ENCODE measurements at regions not wholly inside any gene's neighbourhood (a gene's known extent, or its start where the extent isn't known, plus 50 kb on each side); places are given as distances from the start of the nearest gene placed in this dataset.

DNA sequence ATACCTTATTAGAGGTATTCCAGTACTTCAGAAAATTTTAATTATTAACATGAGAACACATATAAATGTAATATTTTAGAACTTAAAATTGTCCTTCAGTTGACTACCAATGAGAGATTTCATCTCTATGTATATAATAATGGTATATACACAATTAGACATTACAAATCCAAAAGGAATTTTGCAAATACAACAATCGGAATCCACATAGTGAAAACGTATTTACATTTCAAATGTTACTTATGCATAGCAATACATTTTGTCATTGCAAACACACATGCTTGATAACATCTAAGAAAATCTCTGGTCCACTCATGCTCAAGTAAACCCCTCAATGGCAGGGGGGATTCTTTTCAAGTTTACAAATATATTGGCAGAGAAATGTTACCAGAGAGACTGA lies 2345.2 kb downstream of the PCDH9 start:
- H3K27ac ChIP-seq (ENCODE audit: insufficient read depth, low read length, poor library complexity, severe bottlenecking), result no peak overlapping the region
- no peak overlapping the region for H3K4me3 ChIP-seq (ENCODE audit: insufficient read depth, low read depth, low read length, poor library complexity, severe bottlenecking)
- no peaks in the 10 kb centered on the region for H3K36me3 ChIP-seq (ENCODE audit: control insufficient read depth, insufficient read depth, low read length)
- H3K4me1 ChIP-seq (ENCODE audit: control insufficient read depth, insufficient read depth, low read length, poor library complexity, severe bottlenecking), result no peaks in the 10 kb centered on the region
- no peaks in the 10 kb centered on the region for H3K27me3 ChIP-seq (replicated peaks; ENCODE audit: control insufficient read depth, insufficient read depth, low read length, poor library complexity, severe bottlenecking)
- DNase-seq, result no peak
- no peaks in the 10 kb centered on the region for H3K9me3 ChIP-seq (ENCODE audit: control insufficient read depth, low read length)

DNA sequence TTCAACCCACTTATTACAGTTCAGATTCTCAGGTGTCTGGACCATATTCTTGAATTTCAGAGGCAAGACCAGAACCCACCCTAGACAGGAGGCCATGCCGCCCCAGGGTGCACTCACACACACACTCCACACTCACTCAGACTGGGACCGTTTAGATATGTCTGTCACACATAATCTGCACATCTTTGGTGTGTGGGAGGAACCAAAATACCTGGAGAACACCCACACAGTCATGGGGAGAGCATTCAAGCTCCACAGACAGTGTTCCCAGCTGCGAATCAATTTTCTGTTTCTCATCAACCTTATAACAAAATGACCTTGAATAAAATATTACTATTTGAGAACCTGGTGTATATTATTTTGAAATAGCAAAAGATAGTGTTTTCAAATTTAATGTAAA lies 2353.0 kb downstream of the PCDH9 start:
- H3K27me3 ChIP-seq (replicated peaks; ENCODE audit: control insufficient read depth, insufficient read depth, low read length, poor library complexity, severe bottlenecking), result no peaks in the 10 kb centered on the region

DNA sequence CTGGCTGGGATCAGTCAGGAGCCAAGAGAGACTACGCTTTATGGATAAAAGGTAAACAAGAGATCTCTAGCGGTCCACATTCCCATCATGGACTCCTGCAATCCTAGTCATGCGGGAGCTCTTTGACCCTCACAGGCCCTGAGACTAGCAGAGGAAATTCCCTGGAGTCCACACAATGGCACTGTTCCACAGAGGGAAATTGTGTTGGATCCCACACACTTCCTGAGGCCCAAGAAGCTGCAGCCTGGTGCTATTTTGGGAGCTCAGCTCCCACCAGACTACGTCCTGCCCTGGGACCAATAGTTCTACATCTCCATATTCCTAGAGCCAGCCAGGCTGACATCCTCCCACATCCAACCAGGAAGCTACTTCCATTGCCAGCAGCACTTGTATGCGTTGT lies 2358.4 kb downstream of the PCDH9 start:
- no peaks in the 10 kb centered on the region for H3K4me1 ChIP-seq (ENCODE audit: control insufficient read depth, insufficient read depth, low read length, poor library complexity, severe bottlenecking)
- DNase-seq, result no peak
- no peaks in the 10 kb centered on the region for H3K27me3 ChIP-seq (replicated peaks; ENCODE audit: control insufficient read depth, insufficient read depth, low read length, poor library complexity, severe bottlenecking)
- H3K36me3 ChIP-seq (ENCODE audit: control insufficient read depth, insufficient read depth, low read length), result no peaks in the 10 kb centered on the region
- no peaks in the 10 kb centered on the region for H3K9me3 ChIP-seq (ENCODE audit: control insufficient read depth, low read length)
- no peak overlapping the region for H3K27ac ChIP-seq (ENCODE audit: insufficient read depth, low read length, poor library complexity, severe bottlenecking)
- no peak overlapping the region for H3K4me3 ChIP-seq (ENCODE audit: insufficient read depth, low read depth, low read length, poor library complexity, severe bottlenecking)

More for the DNA sequence above, 2353.0 kb downstream of the PCDH9 start:
- no peak for DNase-seq
- Histone ChIP-seq H3K9me3 (ENCODE audit: control insufficient read depth, low read length) (no peaks in the 10 kb centered on the region), H3K27ac (ENCODE audit: insufficient read depth, low read length, poor library complexity, severe bottlenecking) (no peak overlapping the region), H3K4me1 (ENCODE audit: control insufficient read depth, insufficient read depth, low read length, poor library complexity, severe bottlenecking) (no peaks in the 10 kb centered on the region), H3K4me3 (ENCODE audit: insufficient read depth, low read depth, low read length, poor library complexity, severe bottlenecking) (no peak overlapping the region), H3K36me3 (ENCODE audit: control insufficient read depth, insufficient read depth, low read length) (no peaks in the 10 kb centered on the region)

DNA sequence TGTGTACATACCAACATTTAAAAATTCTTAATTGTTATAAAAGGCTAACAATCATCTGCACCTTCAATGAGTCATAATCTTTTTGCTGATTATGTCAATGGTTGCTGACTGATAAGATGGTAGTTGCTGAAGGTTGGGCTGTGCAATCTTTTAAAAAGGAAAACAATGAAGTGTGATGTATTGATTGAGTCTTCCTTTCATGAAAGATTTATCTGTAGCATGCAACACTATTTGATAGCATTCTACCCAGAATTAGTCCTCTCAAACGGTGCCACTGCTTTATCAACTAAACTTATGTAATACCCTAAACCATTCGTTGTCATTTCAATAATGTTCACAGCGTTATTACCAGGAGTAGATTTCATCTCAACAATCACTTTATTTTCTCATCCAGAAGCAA lies 2360.6 kb downstream of the PCDH9 start:
- no peak for DNase-seq
- Histone ChIP-seq H3K27ac (ENCODE audit: insufficient read depth, low read length, poor library complexity, severe bottlenecking) (no peak overlapping the region), H3K27me3 (replicated peaks; ENCODE audit: control insufficient read depth, insufficient read depth, low read length, poor library complexity, severe bottlenecking) (no peaks in the 10 kb centered on the region), H3K4me3 (ENCODE audit: insufficient read depth, low read depth, low read length, poor library complexity, severe bottlenecking) (no peak overlapping the region), H3K4me1 (ENCODE audit: control insufficient read depth, insufficient read depth, low read length, poor library complexity, severe bottlenecking) (no peaks in the 10 kb centered on the region), H3K9me3 (ENCODE audit: control insufficient read depth, low read length) (no peaks in the 10 kb centered on the region), H3K36me3 (ENCODE audit: control insufficient read depth, insufficient read depth, low read length) (no peaks in the 10 kb centered on the region)

DNA sequence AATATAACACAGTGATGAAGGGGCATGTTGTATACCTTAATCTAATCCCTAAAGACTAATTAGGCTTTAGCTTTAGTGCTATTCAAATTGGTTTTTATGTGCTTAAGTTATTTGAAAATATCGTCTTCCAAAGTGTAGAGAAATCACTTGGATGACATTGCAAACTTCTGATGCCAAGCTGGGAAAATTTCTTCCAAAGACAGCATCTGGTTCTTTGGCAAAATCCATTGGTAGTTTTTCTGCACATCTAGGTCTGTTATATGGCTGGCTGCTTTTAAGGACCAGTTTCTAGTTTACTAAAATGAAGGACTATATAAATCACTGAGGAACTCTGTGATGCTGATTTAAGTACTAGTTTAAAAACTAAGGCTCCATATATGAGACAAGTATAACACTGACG lies 2362.3 kb downstream of the PCDH9 start:
- Histone ChIP-seq H3K36me3 (ENCODE audit: control insufficient read depth, insufficient read depth, low read length) (no peaks in the 10 kb centered on the region), H3K4me3 (ENCODE audit: insufficient read depth, low read depth, low read length, poor library complexity, severe bottlenecking) (no peak overlapping the region), H3K4me1 (ENCODE audit: control insufficient read depth, insufficient read depth, low read length, poor library complexity, severe bottlenecking) (no peaks in the 10 kb centered on the region), H3K27me3 (replicated peaks; ENCODE audit: control insufficient read depth, insufficient read depth, low read length, poor library complexity, severe bottlenecking) (no peaks in the 10 kb centered on the region), H3K27ac (ENCODE audit: insufficient read depth, low read length, poor library complexity, severe bottlenecking) (no peak overlapping the region), H3K9me3 (ENCODE audit: control insufficient read depth, low read length) (no peaks in the 10 kb centered on the region)
- no peak for DNase-seq

DNA sequence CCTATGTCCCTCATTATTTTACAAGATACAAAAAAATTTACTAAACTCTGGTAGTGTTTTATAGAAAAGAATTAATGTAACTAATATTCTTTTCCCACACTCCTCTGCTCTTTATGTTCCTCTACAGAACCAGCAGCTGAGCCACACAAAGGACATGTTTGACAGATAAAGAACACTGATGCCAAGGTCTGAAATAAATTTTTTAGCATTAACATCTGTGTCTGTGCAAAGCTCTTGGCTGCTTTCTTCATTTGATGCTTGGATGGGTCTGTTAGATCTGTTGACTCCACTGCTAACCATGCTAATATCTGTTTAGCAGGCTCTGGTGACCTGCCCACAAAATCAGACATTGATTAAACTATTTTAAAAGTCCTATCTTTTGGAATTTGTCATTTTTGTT lies 2363.8 kb downstream of the PCDH9 start:
- Histone ChIP-seq H3K27me3 (replicated peaks; ENCODE audit: control insufficient read depth, insufficient read depth, low read length, poor library complexity, severe bottlenecking) (no peaks in the 10 kb centered on the region), H3K9me3 (ENCODE audit: control insufficient read depth, low read length) (no peaks in the 10 kb centered on the region), H3K36me3 (ENCODE audit: control insufficient read depth, insufficient read depth, low read length) (no peaks in the 10 kb centered on the region), H3K4me1 (ENCODE audit: control insufficient read depth, insufficient read depth, low read length, poor library complexity, severe bottlenecking) (no peaks in the 10 kb centered on the region), H3K27ac (ENCODE audit: insufficient read depth, low read length, poor library complexity, severe bottlenecking) (no peak overlapping the region), H3K4me3 (ENCODE audit: insufficient read depth, low read depth, low read length, poor library complexity, severe bottlenecking) (no peak overlapping the region)
- DNase-seq, result no peak

DNA sequence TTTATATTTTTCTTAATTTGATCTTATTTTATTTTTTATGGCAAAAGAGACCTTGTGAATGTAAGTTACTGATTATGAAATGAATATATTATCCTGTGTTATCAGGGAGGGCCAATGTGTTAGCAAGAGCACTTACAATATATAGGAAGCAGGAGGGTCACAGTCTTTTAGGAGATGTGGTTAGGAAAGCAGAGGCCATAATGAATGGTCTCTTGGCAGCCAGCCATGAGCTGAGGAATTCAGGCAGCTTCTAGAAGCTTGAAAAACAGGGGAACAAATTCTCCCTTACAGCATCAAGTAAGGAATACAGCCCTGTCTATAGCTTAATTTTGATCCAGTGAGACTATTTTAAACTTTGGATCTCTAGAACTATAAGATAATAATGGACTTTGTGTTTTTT lies 2374.6 kb downstream of the PCDH9 start:
- no peak overlapping the region for H3K27ac ChIP-seq (ENCODE audit: insufficient read depth, low read length, poor library complexity, severe bottlenecking)
- H3K36me3 ChIP-seq (ENCODE audit: control insufficient read depth, insufficient read depth, low read length), result no peaks in the 10 kb centered on the region
- H3K27me3 ChIP-seq (replicated peaks; ENCODE audit: control insufficient read depth, insufficient read depth, low read length, poor library complexity, severe bottlenecking), result no peaks in the 10 kb centered on the region
- no peaks in the 10 kb centered on the region for H3K9me3 ChIP-seq (ENCODE audit: control insufficient read depth, low read length)
- no peak for DNase-seq
- no peaks in the 10 kb centered on the region for H3K4me1 ChIP-seq (ENCODE audit: control insufficient read depth, insufficient read depth, low read length, poor library complexity, severe bottlenecking)
- H3K4me3 ChIP-seq (ENCODE audit: insufficient read depth, low read depth, low read length, poor library complexity, severe bottlenecking), result no peak overlapping the region

DNA sequence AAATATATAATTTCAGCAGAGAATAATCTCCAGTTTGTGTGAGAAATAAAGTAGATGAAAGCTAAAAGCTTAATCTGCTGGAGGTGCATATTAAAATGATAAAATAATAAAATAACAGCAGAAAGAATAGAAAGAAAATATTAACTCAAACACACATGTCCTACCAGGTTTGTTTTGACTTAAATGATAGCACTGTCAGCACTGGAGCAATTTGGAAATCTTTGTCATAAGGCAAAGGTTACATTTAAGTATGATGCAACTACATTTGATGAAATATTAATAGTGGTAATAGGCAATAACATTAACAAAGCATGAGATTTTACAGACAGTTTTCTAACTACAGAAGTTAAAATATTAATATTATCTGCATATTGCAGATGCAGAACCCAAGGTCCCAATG lies 2380.1 kb downstream of the PCDH9 start:
- no peaks in the 10 kb centered on the region for H3K4me1 ChIP-seq (ENCODE audit: control insufficient read depth, insufficient read depth, low read length, poor library complexity, severe bottlenecking)
- DNase-seq, result no peak
- no peaks in the 10 kb centered on the region for H3K9me3 ChIP-seq (ENCODE audit: control insufficient read depth, low read length)
- no peaks in the 10 kb centered on the region for H3K27me3 ChIP-seq (replicated peaks; ENCODE audit: control insufficient read depth, insufficient read depth, low read length, poor library complexity, severe bottlenecking)
- no peak overlapping the region for H3K4me3 ChIP-seq (ENCODE audit: insufficient read depth, low read depth, low read length, poor library complexity, severe bottlenecking)
- no peaks in the 10 kb centered on the region for H3K36me3 ChIP-seq (ENCODE audit: control insufficient read depth, insufficient read depth, low read length)
- no peak overlapping the region for H3K27ac ChIP-seq (ENCODE audit: insufficient read depth, low read length, poor library complexity, severe bottlenecking)

DNA sequence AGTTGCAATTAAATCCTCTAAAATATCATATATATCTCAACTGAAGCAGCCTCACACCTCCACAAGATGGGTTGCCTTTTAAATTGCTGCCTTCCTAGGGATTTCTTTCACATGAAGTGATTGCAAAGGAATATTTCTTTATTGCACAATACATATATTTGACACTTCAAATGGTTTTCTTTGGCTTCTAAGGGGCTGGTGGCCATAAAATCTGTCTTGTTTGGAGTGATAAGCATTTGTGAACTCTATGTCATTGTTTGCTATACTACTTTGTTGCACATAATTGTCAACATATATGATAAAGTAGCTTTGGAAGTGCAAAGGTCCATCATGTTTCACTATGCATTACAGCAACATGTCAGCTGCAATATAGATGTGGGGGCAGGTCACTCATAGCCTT lies 2380.9 kb downstream of the PCDH9 start:
- DNase-seq, result no peak
- no peak overlapping the region for H3K4me3 ChIP-seq (ENCODE audit: insufficient read depth, low read depth, low read length, poor library complexity, severe bottlenecking)
- H3K27me3 ChIP-seq (replicated peaks; ENCODE audit: control insufficient read depth, insufficient read depth, low read length, poor library complexity, severe bottlenecking), result no peaks in the 10 kb centered on the region
- H3K36me3 ChIP-seq (ENCODE audit: control insufficient read depth, insufficient read depth, low read length), result no peaks in the 10 kb centered on the region
- H3K9me3 ChIP-seq (ENCODE audit: control insufficient read depth, low read length), result no peaks in the 10 kb centered on the region
- no peaks in the 10 kb centered on the region for H3K4me1 ChIP-seq (ENCODE audit: control insufficient read depth, insufficient read depth, low read length, poor library complexity, severe bottlenecking)
- no peak overlapping the region for H3K27ac ChIP-seq (ENCODE audit: insufficient read depth, low read length, poor library complexity, severe bottlenecking)

DNA sequence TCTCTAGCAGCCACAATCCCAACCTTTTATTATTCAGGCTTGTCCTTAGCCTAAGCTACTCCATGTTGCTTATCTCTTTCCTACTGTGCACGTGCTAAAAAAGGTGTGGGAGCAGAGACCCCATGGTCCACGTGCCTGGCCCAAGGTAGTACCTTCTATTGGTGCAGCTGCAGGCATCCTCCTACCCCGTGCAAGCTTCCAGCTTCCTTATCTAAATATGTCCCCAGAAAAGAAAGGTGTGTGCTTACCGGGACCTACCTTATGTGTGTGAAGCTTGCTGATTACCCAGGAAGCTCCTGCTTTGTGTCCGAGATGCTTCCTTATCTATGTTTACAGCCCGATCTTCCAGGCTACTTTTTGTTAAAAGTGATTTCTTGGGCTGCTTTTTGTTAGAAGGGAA lies 2382.4 kb downstream of the PCDH9 start:
- no peaks in the 10 kb centered on the region for H3K9me3 ChIP-seq (ENCODE audit: control insufficient read depth, low read length)
- H3K4me1 ChIP-seq (ENCODE audit: control insufficient read depth, insufficient read depth, low read length, poor library complexity, severe bottlenecking), result no peaks in the 10 kb centered on the region
- no peaks in the 10 kb centered on the region for H3K36me3 ChIP-seq (ENCODE audit: control insufficient read depth, insufficient read depth, low read length)
- H3K4me3 ChIP-seq (ENCODE audit: insufficient read depth, low read depth, low read length, poor library complexity, severe bottlenecking), result no peak overlapping the region
- no peak overlapping the region for H3K27ac ChIP-seq (ENCODE audit: insufficient read depth, low read length, poor library complexity, severe bottlenecking)
- no peaks in the 10 kb centered on the region for H3K27me3 ChIP-seq (replicated peaks; ENCODE audit: control insufficient read depth, insufficient read depth, low read length, poor library complexity, severe bottlenecking)
- no peak for DNase-seq

DNA sequence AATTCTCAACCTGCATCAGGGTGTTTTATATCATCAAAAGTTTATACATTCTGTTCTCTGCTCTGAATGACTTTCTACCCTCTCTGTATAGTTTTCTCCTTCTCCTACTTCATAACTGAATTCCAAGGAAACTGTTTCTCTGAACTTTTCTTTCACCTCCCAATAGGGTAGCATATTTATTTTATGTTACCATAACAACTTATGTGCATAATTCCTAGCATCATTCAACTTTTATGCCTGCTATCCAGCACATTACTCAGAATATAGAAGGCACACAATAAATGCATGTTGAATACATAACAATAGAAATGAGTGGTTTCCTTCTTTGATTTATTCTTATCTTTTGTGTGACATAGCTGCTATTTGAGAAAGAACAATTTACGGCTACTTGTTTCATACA lies 2385.0 kb downstream of the PCDH9 start:
- Histone ChIP-seq H3K9me3 (ENCODE audit: control insufficient read depth, low read length) (no peaks in the 10 kb centered on the region), H3K4me1 (ENCODE audit: control insufficient read depth, insufficient read depth, low read length, poor library complexity, severe bottlenecking) (no peaks in the 10 kb centered on the region), H3K27me3 (replicated peaks; ENCODE audit: control insufficient read depth, insufficient read depth, low read length, poor library complexity, severe bottlenecking) (no peaks in the 10 kb centered on the region), H3K4me3 (ENCODE audit: insufficient read depth, low read depth, low read length, poor library complexity, severe bottlenecking) (no peak overlapping the region), H3K27ac (ENCODE audit: insufficient read depth, low read length, poor library complexity, severe bottlenecking) (no peak overlapping the region), H3K36me3 (ENCODE audit: control insufficient read depth, insufficient read depth, low read length) (no peaks in the 10 kb centered on the region)
- no peak for DNase-seq

All from effector memory CD4-positive, alpha-beta T cell (primary cell).